ENCODE measurements at regions not wholly inside any gene's neighbourhood (a gene's known extent, or its start where the extent isn't known, plus 50 kb on each side); places are given as distances from the start of the nearest gene placed in this dataset.
"Not testable (repeated sequence)": the region's sequence is repeated elsewhere in the genome, so short reads cannot be mapped to it uniquely, and the experiment has no call there.

GRCh38 chr2:62396880-62397279 lies 109.1 kb downstream of the TMEM17 start:
- WGBS, 2 experiments (ENCODE audit: insufficient coverage in 2 of 2), result 86% methylated on average over 1 of the region's 2 CpGs; no CpG with 5 or more reads in 1 of the 2 experiments
- no peak overlapping the region for H3K4me3 ChIP-seq (ENCODE audit: extremely low read depth, insufficient read depth, low read length, poor library complexity, severe bottlenecking)
- no peaks in the 10 kb centered on the region for H3K36me3 ChIP-seq (ENCODE audit: control insufficient read depth, insufficient read depth, low read length)
- H3K9me3 ChIP-seq (ENCODE audit: control insufficient read depth, low read length), result no peaks in the 10 kb centered on the region
- no peaks in the 10 kb centered on the region for H3K4me1 ChIP-seq (ENCODE audit: control insufficient read depth, insufficient read depth, low read length, poor library complexity, severe bottlenecking)
- H3K27ac ChIP-seq (ENCODE audit: low read depth, low read length, severe bottlenecking), result no peak overlapping the region

- Histone ChIP-seq H3K27ac (ENCODE audit: low read depth, low read length, severe bottlenecking) (no peak overlapping the region), H3K36me3 (ENCODE audit: control insufficient read depth, insufficient read depth, low read length) (no peaks in the 10 kb centered on the region), H3K4me3 (ENCODE audit: extremely low read depth, insufficient read depth, low read length, poor library complexity, severe bottlenecking) (no peak overlapping the region), H3K4me1 (ENCODE audit: control insufficient read depth, insufficient read depth, low read length, poor library complexity, severe bottlenecking) (no peaks in the 10 kb centered on the region), H3K9me3 (ENCODE audit: control insufficient read depth, low read length) (no peaks in the 10 kb centered on the region)
- 94% methylated on average over 2 of the region's 3 CpGs for WGBS, 2 experiments (ENCODE audit: insufficient coverage in 2 of 2)
Measured at GRCh38 chr2:62393293-62393692, 112.7 kb downstream of the TMEM17 start.

- Histone ChIP-seq H3K4me1 (ENCODE audit: control insufficient read depth, insufficient read depth, low read length, poor library complexity, severe bottlenecking) (no peaks in the 10 kb centered on the region), H3K4me3 (ENCODE audit: extremely low read depth, insufficient read depth, low read length, poor library complexity, severe bottlenecking) (no peak overlapping the region), H3K27ac (ENCODE audit: low read depth, low read length, severe bottlenecking) (no peak overlapping the region), H3K36me3 (ENCODE audit: control insufficient read depth, insufficient read depth, low read length) (no peaks in the 10 kb centered on the region), H3K9me3 (ENCODE audit: control insufficient read depth, low read length) (no peaks in the 10 kb centered on the region)
- WGBS, 2 experiments (ENCODE audit: insufficient coverage in 2 of 2), result no CpG with 5 or more reads among the region's 1 CpG
Measured at GRCh38 chr2:62391696-62392095, 114.3 kb downstream of the TMEM17 start.

DNA sequence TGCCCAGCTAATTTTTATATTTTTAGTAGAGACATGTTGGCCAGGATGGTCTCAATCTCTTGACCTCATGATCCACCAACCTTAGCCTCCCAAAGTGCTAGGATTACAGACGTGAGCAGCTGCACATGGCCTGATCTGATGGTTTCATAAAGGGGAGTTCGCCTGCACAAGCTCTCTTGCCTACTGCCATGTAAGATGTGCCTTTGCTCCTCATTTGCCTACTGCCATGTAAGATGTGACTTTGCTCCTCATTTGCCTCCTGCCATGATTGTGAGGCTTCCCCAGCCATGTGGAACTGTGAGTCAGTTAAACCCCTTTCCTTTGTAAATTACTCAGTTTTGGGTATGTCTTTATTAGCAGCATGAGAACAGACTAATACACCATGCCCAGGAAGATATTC lies 119.6 kb downstream of the TMEM17 start:
- H3K36me3 ChIP-seq (ENCODE audit: control insufficient read depth, insufficient read depth, low read length); H3K27ac ChIP-seq (ENCODE audit: low read depth, low read length, severe bottlenecking); H3K9me3 ChIP-seq (ENCODE audit: control insufficient read depth, low read length); H3K4me1 ChIP-seq (ENCODE audit: control insufficient read depth, insufficient read depth, low read length, poor library complexity, severe bottlenecking); H3K4me3 ChIP-seq (ENCODE audit: extremely low read depth, insufficient read depth, low read length, poor library complexity, severe bottlenecking): not testable (repeated sequence)
- WGBS, 2 experiments (ENCODE audit: insufficient coverage in 2 of 2), result 90 to 94% methylated on average over 2 of the region's 2 CpGs

DNA sequence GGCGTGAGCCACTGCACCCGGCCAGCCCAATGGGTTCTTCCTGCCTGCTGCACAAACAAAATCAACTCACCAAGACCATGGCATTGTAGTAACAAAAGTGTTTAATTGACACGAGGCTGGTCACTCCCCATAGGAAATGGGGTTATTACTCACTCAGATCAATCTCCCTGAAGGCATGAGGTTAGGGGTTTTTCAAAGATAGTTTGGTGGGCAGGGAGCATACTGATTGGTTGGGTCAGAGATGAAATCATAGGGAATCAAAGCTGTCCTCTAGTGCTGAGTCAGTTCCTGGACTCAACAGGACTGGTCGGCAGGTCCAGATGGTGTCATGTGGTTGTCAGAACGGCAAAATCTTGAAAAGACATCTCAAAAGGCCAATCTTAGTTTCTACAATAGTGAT lies 122.1 kb downstream of the TMEM17 start:
- H3K4me3 ChIP-seq (ENCODE audit: extremely low read depth, insufficient read depth, low read length, poor library complexity, severe bottlenecking), result no peak overlapping the region
- H3K9me3 ChIP-seq (ENCODE audit: control insufficient read depth, low read length), result peaks cover 4% of the 10 kb centered on the region
- H3K4me1 ChIP-seq (ENCODE audit: control insufficient read depth, insufficient read depth, low read length, poor library complexity, severe bottlenecking), result no peaks in the 10 kb centered on the region
- WGBS, 2 experiments (ENCODE audit: insufficient coverage in 2 of 2), result 100% methylated on average over 1 to 2 of the region's 5 CpGs
- no peaks in the 10 kb centered on the region for H3K36me3 ChIP-seq (ENCODE audit: control insufficient read depth, insufficient read depth, low read length)
- H3K27ac ChIP-seq (ENCODE audit: low read depth, low read length, severe bottlenecking), result no peak overlapping the region

GRCh38 chr2:62382757-62383156 lies 123.2 kb downstream of the TMEM17 start:
- H3K27ac ChIP-seq (ENCODE audit: low read depth, low read length, severe bottlenecking), result peak overlapping the region; percentile 82
- no peaks in the 10 kb centered on the region for H3K36me3 ChIP-seq (ENCODE audit: control insufficient read depth, insufficient read depth, low read length)
- no peak overlapping the region for H3K4me3 ChIP-seq (ENCODE audit: extremely low read depth, insufficient read depth, low read length, poor library complexity, severe bottlenecking)
- peaks cover 4% of the 10 kb centered on the region for H3K9me3 ChIP-seq (ENCODE audit: control insufficient read depth, low read length)
- H3K4me1 ChIP-seq (ENCODE audit: control insufficient read depth, insufficient read depth, low read length, poor library complexity, severe bottlenecking), result no peaks in the 10 kb centered on the region
- 95% methylated on average over 2 of the region's 2 CpGs; no CpG with 5 or more reads in 1 of the 2 experiments for WGBS, 2 experiments (ENCODE audit: insufficient coverage in 2 of 2)

DNA sequence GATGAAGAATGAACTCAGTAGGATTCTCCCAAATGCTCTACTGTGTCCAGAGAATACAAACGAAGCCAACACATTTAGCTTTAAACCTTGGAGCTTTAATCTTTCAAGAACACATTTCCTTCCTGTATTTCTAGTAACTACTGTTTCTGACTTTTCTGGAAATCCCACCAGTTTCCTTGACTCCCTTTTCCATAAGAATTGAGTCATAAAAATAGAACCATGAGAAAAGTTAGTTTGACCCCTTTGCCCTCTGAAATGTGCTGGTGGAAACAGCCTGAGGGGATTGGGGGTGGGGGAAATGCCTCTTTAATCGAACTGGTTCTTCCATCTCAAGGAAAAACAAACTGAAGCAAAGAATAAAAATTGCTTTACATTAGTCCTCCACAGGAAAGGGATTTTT lies 123.9 kb downstream of the TMEM17 start:
- WGBS, 2 experiments (ENCODE audit: insufficient coverage in 2 of 2), result 40 to 67% methylated on average over 1 of the region's 2 CpGs
- Histone ChIP-seq H3K4me3 (ENCODE audit: extremely low read depth, insufficient read depth, low read length, poor library complexity, severe bottlenecking) (no peak overlapping the region), H3K9me3 (ENCODE audit: control insufficient read depth, low read length) (peaks cover 4% of the 10 kb centered on the region), H3K27ac (ENCODE audit: low read depth, low read length, severe bottlenecking) (peak overlapping the region; percentile 82), H3K4me1 (ENCODE audit: control insufficient read depth, insufficient read depth, low read length, poor library complexity, severe bottlenecking) (no peaks in the 10 kb centered on the region), H3K36me3 (ENCODE audit: control insufficient read depth, insufficient read depth, low read length) (no peaks in the 10 kb centered on the region)

DNA sequence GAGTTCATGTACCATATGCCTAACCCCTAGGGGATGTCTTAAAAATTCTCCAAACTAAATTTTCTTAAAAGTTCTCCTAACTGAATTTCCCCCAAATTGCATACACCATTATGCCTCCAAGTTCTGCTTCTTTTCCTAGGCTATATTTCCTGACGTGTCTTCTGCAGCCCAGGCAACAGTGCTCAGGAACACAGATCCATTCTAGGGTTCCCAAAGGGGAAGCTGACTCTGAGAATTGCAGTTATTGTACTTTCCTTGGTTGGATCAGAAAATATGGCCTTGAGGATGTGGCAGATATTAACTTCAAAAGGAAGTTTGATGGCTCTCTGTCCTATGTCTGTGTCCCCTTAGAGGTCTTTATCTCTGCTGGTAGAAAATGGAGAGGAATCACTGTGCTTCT lies 124.3 kb downstream of the TMEM17 start:
- H3K4me1 ChIP-seq (ENCODE audit: control insufficient read depth, insufficient read depth, low read length, poor library complexity, severe bottlenecking), result no peaks in the 10 kb centered on the region
- no peaks in the 10 kb centered on the region for H3K36me3 ChIP-seq (ENCODE audit: control insufficient read depth, insufficient read depth, low read length)
- 86 to 88% methylated on average over 1 of the region's 1 CpG for WGBS, 2 experiments (ENCODE audit: insufficient coverage in 2 of 2)
- no peak overlapping the region for H3K4me3 ChIP-seq (ENCODE audit: extremely low read depth, insufficient read depth, low read length, poor library complexity, severe bottlenecking)
- peaks cover 4% of the 10 kb centered on the region for H3K9me3 ChIP-seq (ENCODE audit: control insufficient read depth, low read length)
- peak overlapping the region; percentile 82 for H3K27ac ChIP-seq (ENCODE audit: low read depth, low read length, severe bottlenecking)

DNA sequence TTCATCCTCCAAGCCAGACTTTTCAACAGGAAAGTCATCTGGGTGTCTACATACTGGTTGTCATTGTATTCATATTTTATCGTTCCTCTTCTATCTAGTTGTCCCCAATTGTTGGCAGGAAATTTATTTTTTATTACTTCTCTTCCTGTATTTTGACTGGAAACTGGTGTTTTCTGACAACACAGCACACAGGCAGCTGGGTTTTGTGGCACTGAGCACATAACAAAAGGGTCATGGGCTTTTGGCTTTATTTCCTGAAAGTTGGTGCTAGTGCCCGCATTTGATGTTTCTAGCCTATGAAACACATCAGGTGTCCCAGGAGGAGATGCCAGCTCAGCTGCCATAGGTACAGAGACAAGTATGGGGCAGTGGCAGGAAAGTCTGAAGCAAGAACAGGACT lies 126.4 kb downstream of the TMEM17 start:
- no peak overlapping the region for H3K4me3 ChIP-seq (ENCODE audit: extremely low read depth, insufficient read depth, low read length, poor library complexity, severe bottlenecking)
- H3K27ac ChIP-seq (ENCODE audit: low read depth, low read length, severe bottlenecking), result no peak overlapping the region
- no peaks in the 10 kb centered on the region for H3K36me3 ChIP-seq (ENCODE audit: control insufficient read depth, insufficient read depth, low read length)
- 83 to 100% methylated on average over 1 to 2 of the region's 2 CpGs for WGBS, 2 experiments (ENCODE audit: insufficient coverage in 2 of 2)
- H3K9me3 ChIP-seq (ENCODE audit: control insufficient read depth, low read length), result no peaks in the 10 kb centered on the region
- H3K4me1 ChIP-seq (ENCODE audit: control insufficient read depth, insufficient read depth, low read length, poor library complexity, severe bottlenecking), result no peaks in the 10 kb centered on the region

- Histone ChIP-seq H3K9me3 (ENCODE audit: control insufficient read depth, low read length) (peaks cover 12% of the 10 kb centered on the region), H3K4me1 (ENCODE audit: control insufficient read depth, insufficient read depth, low read length, poor library complexity, severe bottlenecking) (no peaks in the 10 kb centered on the region), H3K27ac (ENCODE audit: low read depth, low read length, severe bottlenecking) (no peak overlapping the region), H3K4me3 (ENCODE audit: extremely low read depth, insufficient read depth, low read length, poor library complexity, severe bottlenecking) (no peak overlapping the region), H3K36me3 (ENCODE audit: control insufficient read depth, insufficient read depth, low read length) (no peaks in the 10 kb centered on the region)
- 83% methylated on average over 1 of the region's 1 CpG; no CpG with 5 or more reads in 1 of the 2 experiments for WGBS, 2 experiments (ENCODE audit: insufficient coverage in 2 of 2)
Measured at GRCh38 chr2:62375113-62375420, 130.9 kb downstream of the TMEM17 start.

DNA sequence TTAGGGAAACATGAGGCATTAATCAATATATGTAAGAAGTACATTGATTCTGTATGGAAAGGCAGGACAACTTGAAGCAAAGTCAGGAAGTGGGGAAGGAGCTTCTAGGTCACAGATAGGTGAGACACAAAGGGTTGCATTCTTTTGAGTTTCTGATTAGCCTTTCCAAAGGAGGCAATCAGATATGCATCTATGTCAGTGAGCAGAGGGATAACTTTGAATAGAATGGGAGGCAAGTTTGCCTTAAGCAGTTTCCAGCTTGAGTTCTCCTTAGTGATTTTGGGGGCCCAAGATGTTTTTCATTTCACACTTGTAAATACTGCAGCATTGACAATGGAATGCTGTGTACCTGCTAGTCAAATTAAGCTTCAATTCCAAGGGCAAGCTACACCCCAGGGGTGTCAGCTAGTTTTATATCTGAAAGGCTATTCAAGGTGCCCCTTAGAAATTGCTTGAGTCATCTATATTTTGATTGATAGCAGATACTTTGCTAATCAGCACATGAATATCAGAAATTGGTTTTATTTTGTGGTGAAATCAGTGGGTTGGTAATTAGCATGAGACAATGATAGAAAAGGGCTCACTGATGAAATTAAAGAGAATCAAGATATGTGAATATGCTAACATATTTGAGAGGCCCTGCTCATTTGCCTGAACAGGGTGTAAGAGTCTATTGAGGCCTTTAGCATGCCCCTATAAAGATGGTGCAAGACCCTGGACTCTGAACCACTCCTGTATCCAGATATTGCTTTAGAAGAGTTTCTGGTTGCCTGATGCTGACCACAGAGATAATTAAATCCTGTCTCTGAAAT lies 131.5 kb downstream of the TMEM17 start:
- H3K4me1 ChIP-seq (ENCODE audit: control insufficient read depth, insufficient read depth, low read length, poor library complexity, severe bottlenecking), result no peaks in the 10 kb centered on the region
- no peak overlapping the region for H3K27ac ChIP-seq (ENCODE audit: low read depth, low read length, severe bottlenecking)
- H3K4me3 ChIP-seq (ENCODE audit: extremely low read depth, insufficient read depth, low read length, poor library complexity, severe bottlenecking), result no peak overlapping the region
- H3K9me3 ChIP-seq (ENCODE audit: control insufficient read depth, low read length), result peaks cover 12% of the 10 kb centered on the region
- H3K36me3 ChIP-seq (ENCODE audit: control insufficient read depth, insufficient read depth, low read length), result no peaks in the 10 kb centered on the region
